Nephron (organoid): ENCODE measurements at regions not wholly inside any gene's neighbourhood (a gene's known extent, or its start where the extent isn't known, plus 50 kb on each side); places are given as distances from the start of the nearest gene placed in this dataset.
"Not testable (repeated sequence)": the region's sequence is repeated elsewhere in the genome, so short reads cannot be mapped to it uniquely, and the experiment has no call there.

ENCODE experiments used
- H3K27ac Mint-ChIP-seq, 3 experiments: 2 replicates each; pipeline ENCODE4 v1.8.0; 2020; ENCODE audit warnings: mixed read lengths in 3 of 3, mild to moderate bottlenecking in 2 of 3, moderate library complexity in 1 of 3
- H3K27me3 Mint-ChIP-seq: 2 replicates; pipeline ENCODE4 v1.8.0; 2021; ENCODE audit warnings: low read depth, mild to moderate bottlenecking, moderate library complexity, mixed read lengths
- H3K36me3 Mint-ChIP-seq: 2 replicates; pipeline ENCODE4 v1.8.0; 2020; ENCODE audit warnings: low read depth, mixed read lengths
- H3K4me1 Mint-ChIP-seq: 2 replicates; pipeline ENCODE4 v1.8.0; 2020; ENCODE audit warnings: mixed read lengths
- H3K4me3 Mint-ChIP-seq, 3 experiments: 2 replicates each; pipeline ENCODE4 v1.8.0; 2020; ENCODE audit warnings: mild to moderate bottlenecking in 3 of 3, mixed read lengths in 3 of 3, moderate library complexity in 2 of 3
- H3K9me3 Mint-ChIP-seq: 2 replicates; pipeline ENCODE4 v1.8.0; 2020; ENCODE audit warnings: mixed read lengths
- TF ChIP-seq, protein P1 (sequence below), 3 experiments: fragments of 200-600 bp; sonication (generic); IDR thresholded peaks; one replicate each; pipeline ENCODE4 v1.5.0; 2021; ENCODE audit warnings: antibody characterized with exemption in 3 of 3; ENCODE audit not compliant: unreplicated experiment in 3 of 3

DNA sequence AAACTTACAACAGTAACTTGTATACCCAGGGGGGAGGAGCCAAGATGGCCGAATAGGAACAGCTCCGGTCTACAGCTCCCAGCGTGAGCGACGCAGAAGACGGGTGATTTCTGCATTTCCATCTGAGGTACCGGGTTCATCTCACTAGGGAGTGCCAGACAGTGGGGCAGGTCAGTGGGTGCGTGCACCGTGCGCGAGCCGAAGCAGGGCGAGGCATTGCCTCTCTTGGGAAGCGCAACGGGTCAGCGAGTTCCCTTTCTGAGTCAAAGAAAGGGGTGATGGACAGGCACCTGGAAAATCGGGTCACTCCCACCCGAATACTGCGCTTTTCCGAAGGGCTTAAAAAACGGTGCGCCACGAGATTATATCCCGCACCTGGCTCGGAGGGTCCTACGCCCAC lies 278.8 kb downstream of the FAM47B start:
- H3K9me3 Mint-ChIP-seq: not testable (repeated sequence)

DNA sequence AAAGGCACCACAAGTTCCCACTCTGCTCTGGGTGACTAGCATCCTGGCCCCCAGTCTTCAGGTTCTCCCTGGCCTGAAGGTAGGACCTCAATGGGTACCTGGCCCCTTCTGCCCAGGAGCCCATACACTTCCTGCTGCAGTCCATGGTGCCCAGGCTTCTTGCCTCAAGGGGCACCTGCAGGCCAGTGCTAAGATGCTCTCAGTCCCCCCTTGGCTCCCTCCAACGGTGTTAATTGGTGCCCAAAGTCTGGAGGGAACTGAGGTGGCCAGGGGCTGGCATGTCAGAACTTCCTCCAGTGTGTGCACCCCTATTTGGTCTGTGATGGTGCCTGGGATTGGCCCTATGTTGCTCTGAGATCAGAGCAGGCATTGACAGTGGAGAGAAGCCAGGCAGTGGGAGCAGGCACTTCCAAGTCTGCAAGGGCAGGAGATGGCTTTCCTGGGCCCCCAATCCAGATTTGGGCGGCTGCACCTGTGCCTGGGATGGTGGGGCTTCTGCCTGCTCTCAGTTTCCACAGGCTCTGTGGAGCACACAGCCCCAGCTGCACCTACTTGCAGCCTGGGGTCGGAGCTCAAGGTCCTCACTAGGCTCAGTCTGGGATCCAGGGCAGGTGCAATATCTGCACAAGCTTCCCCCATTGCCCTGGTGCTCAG lies 301.6 kb downstream of the FAM47B start:
- Mint-ChIP-seq H3K27me3 (no peaks in the 10 kb centered on the region), H3K27ac (no peak overlapping the region), H3K9me3 (peaks cover 3% of the 10 kb centered on the region), H3K36me3 (no peaks in the 10 kb centered on the region), H3K4me1 (no peaks in the 10 kb centered on the region), H3K4me3 (no peak overlapping the region)
- TF ChIP-seq, protein P1, sequence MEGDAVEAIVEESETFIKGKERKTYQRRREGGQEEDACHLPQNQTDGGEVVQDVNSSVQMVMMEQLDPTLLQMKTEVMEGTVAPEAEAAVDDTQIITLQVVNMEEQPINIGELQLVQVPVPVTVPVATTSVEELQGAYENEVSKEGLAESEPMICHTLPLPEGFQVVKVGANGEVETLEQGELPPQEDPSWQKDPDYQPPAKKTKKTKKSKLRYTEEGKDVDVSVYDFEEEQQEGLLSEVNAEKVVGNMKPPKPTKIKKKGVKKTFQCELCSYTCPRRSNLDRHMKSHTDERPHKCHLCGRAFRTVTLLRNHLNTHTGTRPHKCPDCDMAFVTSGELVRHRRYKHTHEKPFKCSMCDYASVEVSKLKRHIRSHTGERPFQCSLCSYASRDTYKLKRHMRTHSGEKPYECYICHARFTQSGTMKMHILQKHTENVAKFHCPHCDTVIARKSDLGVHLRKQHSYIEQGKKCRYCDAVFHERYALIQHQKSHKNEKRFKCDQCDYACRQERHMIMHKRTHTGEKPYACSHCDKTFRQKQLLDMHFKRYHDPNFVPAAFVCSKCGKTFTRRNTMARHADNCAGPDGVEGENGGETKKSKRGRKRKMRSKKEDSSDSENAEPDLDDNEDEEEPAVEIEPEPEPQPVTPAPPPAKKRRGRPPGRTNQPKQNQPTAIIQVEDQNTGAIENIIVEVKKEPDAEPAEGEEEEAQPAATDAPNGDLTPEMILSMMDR (IDR thresholded peaks at IDR 0.05; ENCODE audit: unreplicated experiment in 3 of 3): no peak

More for the DNA sequence above, 278.8 kb downstream of the FAM47B start:
- not testable (repeated sequence) for H3K27ac Mint-ChIP-seq, H3K4me1 Mint-ChIP-seq, H3K4me3 Mint-ChIP-seq, H3K27me3 Mint-ChIP-seq, H3K36me3 Mint-ChIP-seq

DNA sequence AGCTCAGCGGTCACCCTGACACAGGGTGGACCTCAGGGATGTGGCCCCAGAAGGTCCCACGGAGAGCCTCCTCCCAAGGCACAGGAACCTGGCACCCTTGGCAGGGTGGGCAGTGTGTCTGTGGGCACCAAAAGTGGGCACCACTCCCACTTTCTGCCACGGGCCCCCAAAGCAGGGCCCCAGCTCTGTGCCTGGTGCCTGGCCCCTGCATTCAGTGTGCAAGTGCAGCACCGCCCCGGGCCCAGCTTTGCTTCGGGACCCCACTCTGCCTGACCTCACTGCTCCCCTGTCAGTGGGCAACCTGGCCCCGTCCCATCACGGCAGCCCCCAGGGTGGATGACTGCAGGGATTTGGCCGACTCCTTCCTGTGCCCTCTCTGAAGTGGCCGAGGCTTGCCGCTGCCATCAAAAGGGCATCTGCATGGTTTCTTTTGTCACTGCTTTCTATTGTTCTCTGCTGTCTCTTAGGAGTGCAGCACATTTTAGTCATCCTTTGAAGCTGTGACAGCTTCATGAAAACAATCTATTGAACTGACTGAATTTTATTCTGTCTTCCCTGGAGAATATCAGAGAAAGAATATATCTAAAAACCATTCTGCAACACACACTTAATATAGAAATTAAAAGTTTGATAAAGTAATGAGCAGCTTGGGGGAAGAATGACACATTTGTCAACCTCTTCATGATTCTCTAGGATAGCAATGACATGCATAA lies 302.4 kb downstream of the FAM47B start:
- TF ChIP-seq, protein P1 (IDR thresholded peaks at IDR 0.05; ENCODE audit: unreplicated experiment in 3 of 3): no peak
- Mint-ChIP-seq H3K9me3 (peaks cover 3% of the 10 kb centered on the region), H3K27ac (no peak overlapping the region), H3K27me3 (no peaks in the 10 kb centered on the region), H3K4me3 (no peak overlapping the region), H3K36me3 (no peaks in the 10 kb centered on the region), H3K4me1 (no peaks in the 10 kb centered on the region)

DNA sequence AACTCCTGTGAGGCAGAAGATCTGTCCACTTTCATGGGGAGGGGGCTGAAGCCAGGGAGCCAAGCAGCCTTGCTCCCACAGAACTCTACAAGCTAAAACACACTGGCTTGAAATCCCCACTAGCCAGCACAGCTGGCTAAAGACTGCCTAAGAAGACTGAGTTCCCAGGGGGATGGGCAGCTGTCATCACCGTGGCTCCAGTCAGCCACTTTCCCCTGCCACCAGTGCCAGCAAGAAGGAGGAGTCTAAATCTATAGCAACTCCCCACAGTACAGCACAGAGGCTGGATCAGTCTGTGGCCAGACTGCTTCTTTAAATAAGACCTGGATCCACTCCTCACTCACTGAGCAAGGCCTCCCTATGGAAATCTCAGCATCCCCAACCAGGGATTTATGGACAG lies 308.6 kb downstream of the FAM47B start:
- Mint-ChIP-seq H3K27ac (no peak overlapping the region), H3K36me3 (no peaks in the 10 kb centered on the region), H3K4me3 (no peak overlapping the region), H3K4me1 (no peaks in the 10 kb centered on the region), H3K27me3 (no peaks in the 10 kb centered on the region), H3K9me3 (peaks cover 8% of the 10 kb centered on the region)
- TF ChIP-seq, protein P1 (IDR thresholded peaks at IDR 0.05; ENCODE audit: unreplicated experiment in 3 of 3): no peak

DNA sequence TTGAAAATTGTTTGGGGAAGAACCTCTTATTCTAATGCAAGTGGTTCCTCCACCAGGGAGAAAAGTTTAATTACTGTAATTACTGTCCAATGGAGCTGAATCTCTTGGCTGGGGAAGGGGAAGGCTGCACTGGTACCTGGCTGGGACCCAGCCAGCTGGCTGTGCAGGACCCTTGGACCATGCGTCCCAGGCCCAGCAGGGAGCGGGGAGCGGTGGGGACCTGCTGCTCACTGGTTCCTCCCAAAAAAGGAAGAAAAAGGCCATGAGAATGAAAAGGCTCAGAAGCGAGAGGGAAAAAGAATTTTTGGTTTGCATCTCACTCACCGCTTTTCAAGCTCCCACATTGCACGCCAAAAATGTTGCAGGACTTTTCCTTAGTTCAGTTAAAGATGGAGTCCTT lies 333.5 kb downstream of the FAM47B start:
- Mint-ChIP-seq H3K27ac (no peak overlapping the region), H3K4me1 (no peaks in the 10 kb centered on the region), H3K36me3 (no peaks in the 10 kb centered on the region), H3K27me3 (no peaks in the 10 kb centered on the region), H3K4me3 (no peak overlapping the region), H3K9me3 (no peaks in the 10 kb centered on the region)
- TF ChIP-seq, protein P1 (IDR thresholded peaks at IDR 0.05; ENCODE audit: unreplicated experiment in 3 of 3): no peak

DNA sequence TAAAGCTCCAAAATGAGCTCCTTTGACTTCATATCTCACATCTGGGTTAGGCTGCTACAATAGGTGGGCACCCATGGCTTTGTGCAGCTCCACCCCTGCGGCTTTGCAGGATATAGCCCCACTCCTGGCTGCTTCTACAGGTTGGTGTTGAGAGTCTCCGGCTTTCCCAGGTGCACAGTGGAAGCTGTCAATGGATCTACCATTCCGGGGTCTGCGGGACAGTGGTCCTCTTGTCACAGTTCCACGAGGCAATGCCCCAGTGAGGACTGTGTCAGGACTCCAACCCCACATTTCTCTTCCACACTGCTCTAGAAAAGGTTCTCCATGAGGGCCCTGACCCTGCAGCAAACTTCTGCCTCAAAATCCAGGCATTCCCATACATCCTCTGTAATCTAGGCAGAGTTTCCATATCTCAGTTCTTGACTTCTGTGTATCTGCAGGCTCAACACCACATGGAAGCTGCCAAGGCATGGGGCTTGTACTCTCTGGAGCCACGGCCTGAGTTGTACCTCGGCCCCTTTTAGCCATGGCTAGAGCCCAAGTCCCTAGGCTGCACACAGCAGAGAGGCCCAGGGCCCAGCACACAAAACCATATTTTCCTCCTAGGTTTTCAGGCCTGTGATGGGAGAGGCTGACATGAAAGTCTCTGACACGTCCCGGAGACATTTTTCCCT lies 342.8 kb downstream of the FAM47B start:
- no peak overlapping the region for H3K4me3 Mint-ChIP-seq
- no peaks in the 10 kb centered on the region for H3K4me1 Mint-ChIP-seq
- H3K36me3 Mint-ChIP-seq: no peaks in the 10 kb centered on the region
- TF ChIP-seq, protein P1 (IDR thresholded peaks at IDR 0.05; ENCODE audit: unreplicated experiment in 3 of 3): no peak
- no peak overlapping the region for H3K27ac Mint-ChIP-seq
- peaks cover 6% of the 10 kb centered on the region for H3K9me3 Mint-ChIP-seq
- no peaks in the 10 kb centered on the region for H3K27me3 Mint-ChIP-seq
